GM18867 (cell line): ENCODE measurements at regions not wholly inside any gene's neighbourhood (a gene's known extent, or its start where the extent isn't known, plus 50 kb on each side); places are given as distances from the start of the nearest gene placed in this dataset.
A peak's percentile ranks its signal among the peaks of the same experiment; 100 is the strongest.

Experiments
- ATAC-seq: cut with Tn5 transposase; IDR thresholded peaks from one replicate; pipeline ENCODE4 v1.9.1; 2021; ENCODE audit warnings: mild to moderate bottlenecking, moderate library complexity; ENCODE audit not compliant: unreplicated experiment

GRCh38 chr4:95985791-95986550, 146.1 kb downstream of the PDHA2 start:
- ATAC-seq: no peak

GRCh38 chr4:95987851-95988250, 148.0 kb downstream of the PDHA2 start:
- ATAC-seq: no peak

GRCh38 chr4:95998311-95998710, 158.4 kb downstream of the PDHA2 start:
- ATAC-seq: no peak

- no peak for ATAC-seq
Observed at GRCh38 chr4:96003951-96004740, 164.3 kb downstream of the PDHA2 start.

GRCh38 chr4:96009427-96010119, 169.7 kb downstream of the PDHA2 start:
- ATAC-seq: no peak

GRCh38 chr4:96012687-96013086, 172.8 kb downstream of the PDHA2 start:
- ATAC-seq: no peak

- peak; percentile 58 for ATAC-seq
Observed at GRCh38 chr4:96016634-96017299, 176.9 kb downstream of the PDHA2 start.

GRCh38 chr4:96025011-96025410, 185.1 kb downstream of the PDHA2 start:
- ATAC-seq: no peak

GRCh38 chr4:96035727-96036126, 195.8 kb downstream of the PDHA2 start:
- ATAC-seq: no peak

GRCh38 chr4:96036781-96037180, 196.9 kb downstream of the PDHA2 start:
- ATAC-seq: no peak

- no peak for ATAC-seq
Observed at GRCh38 chr4:96037705-96038104, 197.8 kb downstream of the PDHA2 start.

- no peak for ATAC-seq
Observed at GRCh38 chr4:96039217-96039616, 199.3 kb downstream of the PDHA2 start.

GRCh38 chr4:96039803-96040436, 200.0 kb downstream of the PDHA2 start:
- no peak for ATAC-seq

- no peak for ATAC-seq
Observed at GRCh38 chr4:96044971-96045370, 205.1 kb downstream of the PDHA2 start.

- ATAC-seq: no peak
Observed at GRCh38 chr4:96052827-96053226, 212.9 kb downstream of the PDHA2 start.

- no peak for ATAC-seq
Observed at GRCh38 chr4:96056346-96056934, 216.5 kb downstream of the PDHA2 start.

- ATAC-seq: no peak
Observed at GRCh38 chr4:96063639-96064038, 223.7 kb downstream of the PDHA2 start.

GRCh38 chr4:96073461-96073860, 233.6 kb downstream of the PDHA2 start:
- ATAC-seq: no peak

GRCh38 chr4:96092151-96092705, 252.3 kb downstream of the PDHA2 start:
- peak; percentile 61 for ATAC-seq

- no peak for ATAC-seq
Observed at GRCh38 chr4:96093057-96093456, 253.2 kb downstream of the PDHA2 start.
